Lower leg skin (tissue), 3 donors: ENCODE measurements at regions not wholly inside any gene's neighbourhood (a gene's known extent, or its start where the extent isn't known, plus 50 kb on each side); places are given as distances from the start of the nearest gene placed in this dataset.

Source experiments
- POLR2A ChIP-seq, 2 donors: fragments of 450-650 bp; IDR thresholded peaks; one replicate each; pipeline ENCODE4 v1.6.1; 2016 to 2017; ENCODE audit warnings: antibody characterized with exemption in 2 of 2, mild to moderate bottlenecking in 1 of 2, moderate library complexity in 1 of 2
- TF ChIP-seq, protein P1 (sequence below), 3 donors: fragments of 450-650 bp; IDR thresholded peaks; one replicate each; pipeline ENCODE4 v1.5.1; 2016; ENCODE audit warnings: antibody characterized with exemption in 3 of 3, mild to moderate bottlenecking in 3 of 3, moderate library complexity in 2 of 3

DNA sequence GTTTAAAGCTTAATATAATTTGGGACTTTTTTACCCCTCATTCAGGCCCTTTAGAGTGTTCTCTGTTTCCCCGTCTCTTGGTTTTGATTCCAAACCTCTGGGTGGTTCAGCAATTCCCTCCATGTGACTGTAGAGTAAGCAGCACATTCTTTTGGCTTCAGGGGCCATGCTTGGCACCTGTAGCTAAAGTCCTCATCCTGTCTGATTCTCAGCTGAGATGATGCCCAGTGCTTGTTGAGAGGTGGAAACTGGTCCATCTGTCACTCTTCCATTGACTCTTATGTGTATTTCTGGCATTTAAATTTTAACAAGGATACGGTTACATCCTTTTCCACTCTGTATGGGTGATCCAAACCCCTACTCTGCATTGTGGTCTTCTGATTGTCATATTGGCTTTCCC is 127.1 kb downstream of the DIO2 start:
- TF ChIP-seq, protein P1, sequence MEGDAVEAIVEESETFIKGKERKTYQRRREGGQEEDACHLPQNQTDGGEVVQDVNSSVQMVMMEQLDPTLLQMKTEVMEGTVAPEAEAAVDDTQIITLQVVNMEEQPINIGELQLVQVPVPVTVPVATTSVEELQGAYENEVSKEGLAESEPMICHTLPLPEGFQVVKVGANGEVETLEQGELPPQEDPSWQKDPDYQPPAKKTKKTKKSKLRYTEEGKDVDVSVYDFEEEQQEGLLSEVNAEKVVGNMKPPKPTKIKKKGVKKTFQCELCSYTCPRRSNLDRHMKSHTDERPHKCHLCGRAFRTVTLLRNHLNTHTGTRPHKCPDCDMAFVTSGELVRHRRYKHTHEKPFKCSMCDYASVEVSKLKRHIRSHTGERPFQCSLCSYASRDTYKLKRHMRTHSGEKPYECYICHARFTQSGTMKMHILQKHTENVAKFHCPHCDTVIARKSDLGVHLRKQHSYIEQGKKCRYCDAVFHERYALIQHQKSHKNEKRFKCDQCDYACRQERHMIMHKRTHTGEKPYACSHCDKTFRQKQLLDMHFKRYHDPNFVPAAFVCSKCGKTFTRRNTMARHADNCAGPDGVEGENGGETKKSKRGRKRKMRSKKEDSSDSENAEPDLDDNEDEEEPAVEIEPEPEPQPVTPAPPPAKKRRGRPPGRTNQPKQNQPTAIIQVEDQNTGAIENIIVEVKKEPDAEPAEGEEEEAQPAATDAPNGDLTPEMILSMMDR (IDR thresholded peaks at IDR 0.05): no peak
- TF ChIP-seq POLR2A (IDR thresholded peaks at IDR 0.05): no peak
